ENCODE measurements at regions not wholly inside any gene's neighbourhood (a gene's known extent, or its start where the extent isn't known, plus 50 kb on each side); places are given as distances from the start of the nearest gene placed in this dataset.
"Not testable (repeated sequence)": the region's sequence is repeated elsewhere in the genome, so short reads cannot be mapped to it uniquely, and the experiment has no call there.

GRCh38 chr12:84397846-84398245 is 514.8 kb downstream of the SLC6A15 start:
- no peak for TF ChIP-seq EZH2 (IDR thresholded peaks at IDR 0.05; ENCODE audit: borderline replicate concordance, low read length)
- TF ChIP-seq CTCF (IDR thresholded peaks at IDR 0.05; ENCODE audit: low read length) = no peak
- no peaks in the 10 kb centered on the region for H4K20me1 ChIP-seq (ENCODE audit: insufficient read depth, low read length)
- H3K36me3 ChIP-seq (ENCODE audit: insufficient read depth, low read length) = no peaks in the 10 kb centered on the region
- no peak overlapping the region for H3K4me2 ChIP-seq (ENCODE audit: low read length)
- no peak overlapping the region for H3K4me3 ChIP-seq (ENCODE audit: low read depth, low read length, poor library complexity, severe bottlenecking)
- H3K4me1 ChIP-seq (ENCODE audit: insufficient read depth, low read length, severe bottlenecking) = no peaks in the 10 kb centered on the region
- H3K9me3 ChIP-seq (ENCODE audit: low read length) = no peaks in the 10 kb centered on the region
- no peaks in the 10 kb centered on the region for H3K79me2 ChIP-seq (ENCODE audit: insufficient read depth, low read length)
- H2AFZ ChIP-seq (ENCODE audit: low read length) = no peak overlapping the region
- no peaks in the 10 kb centered on the region for H3F3A ChIP-seq (ENCODE audit: insufficient read depth, low read length)
- no peak overlapping the region for H3K27ac ChIP-seq (ENCODE audit: low read depth, low read length, poor library complexity, severe bottlenecking)
- H3K9me2 ChIP-seq (ENCODE audit: low read depth, low read length) = no peaks in the 10 kb centered on the region
- H3K9ac ChIP-seq (ENCODE audit: low read length) = no peak overlapping the region
- no peaks in the 10 kb centered on the region for H3K27me3 ChIP-seq (ENCODE audit: insufficient read depth, low read length)

- Histone ChIP-seq H3K27ac (ENCODE audit: low read depth, low read length, poor library complexity, severe bottlenecking) (no peak overlapping the region), H3K9me3 (ENCODE audit: low read length) (no peaks in the 10 kb centered on the region), H3K9ac (ENCODE audit: low read length) (no peak overlapping the region), H2AFZ (ENCODE audit: low read length) (no peak overlapping the region), H3K4me1 (ENCODE audit: insufficient read depth, low read length, severe bottlenecking) (no peaks in the 10 kb centered on the region), H3K9me2 (ENCODE audit: low read depth, low read length) (no peaks in the 10 kb centered on the region), H3K4me2 (ENCODE audit: low read length) (no peak overlapping the region), H3K79me2 (ENCODE audit: insufficient read depth, low read length) (no peaks in the 10 kb centered on the region), H3K36me3 (ENCODE audit: insufficient read depth, low read length) (no peaks in the 10 kb centered on the region), H3F3A (ENCODE audit: insufficient read depth, low read length) (no peaks in the 10 kb centered on the region), H3K27me3 (ENCODE audit: insufficient read depth, low read length) (no peaks in the 10 kb centered on the region), H3K4me3 (ENCODE audit: low read depth, low read length, poor library complexity, severe bottlenecking) (no peak overlapping the region), H4K20me1 (ENCODE audit: insufficient read depth, low read length) (no peaks in the 10 kb centered on the region)
- TF ChIP-seq CTCF (IDR thresholded peaks at IDR 0.05; ENCODE audit: low read length) (peak; percentile 22; the same call in 1 of the 2 replicates), EZH2 (IDR thresholded peaks at IDR 0.05; ENCODE audit: borderline replicate concordance, low read length) (no peak)
These were observed 515.3 kb downstream of the SLC6A15 start for GRCh38 chr12:84397263-84397662.

- H3K4me1 ChIP-seq (ENCODE audit: insufficient read depth, low read length, severe bottlenecking); H3K4me3 ChIP-seq (ENCODE audit: low read depth, low read length, poor library complexity, severe bottlenecking); H3K9ac ChIP-seq (ENCODE audit: low read length); H3K27ac ChIP-seq (ENCODE audit: low read depth, low read length, poor library complexity, severe bottlenecking); H2AFZ ChIP-seq (ENCODE audit: low read length); H4K20me1 ChIP-seq (ENCODE audit: insufficient read depth, low read length); H3K9me2 ChIP-seq (ENCODE audit: low read depth, low read length); H3K36me3 ChIP-seq (ENCODE audit: insufficient read depth, low read length); H3K27me3 ChIP-seq (ENCODE audit: insufficient read depth, low read length); H3K9me3 ChIP-seq (ENCODE audit: low read length); H3K79me2 ChIP-seq (ENCODE audit: insufficient read depth, low read length); H3K4me2 ChIP-seq (ENCODE audit: low read length); H3F3A ChIP-seq (ENCODE audit: insufficient read depth, low read length): not testable (repeated sequence)
These were observed 521.4 kb downstream of the SLC6A15 start for GRCh38 chr12:84391176-84391575.

GRCh38 chr12:84384384-84384783 is 528.2 kb downstream of the SLC6A15 start:
- H3K9ac ChIP-seq (ENCODE audit: low read length) = no peak overlapping the region
- no peaks in the 10 kb centered on the region for H3F3A ChIP-seq (ENCODE audit: insufficient read depth, low read length)
- no peaks in the 10 kb centered on the region for H3K27me3 ChIP-seq (ENCODE audit: insufficient read depth, low read length)
- TF ChIP-seq CTCF (IDR thresholded peaks at IDR 0.05; ENCODE audit: low read length) (no peak), EZH2 (IDR thresholded peaks at IDR 0.05; ENCODE audit: borderline replicate concordance, low read length) (no peak)
- no peak overlapping the region for H3K4me2 ChIP-seq (ENCODE audit: low read length)
- H3K4me1 ChIP-seq (ENCODE audit: insufficient read depth, low read length, severe bottlenecking) = no peaks in the 10 kb centered on the region
- H2AFZ ChIP-seq (ENCODE audit: low read length) = no peak overlapping the region
- H3K9me3 ChIP-seq (ENCODE audit: low read length) = no peaks in the 10 kb centered on the region
- no peak overlapping the region for H3K4me3 ChIP-seq (ENCODE audit: low read depth, low read length, poor library complexity, severe bottlenecking)
- H3K27ac ChIP-seq (ENCODE audit: low read depth, low read length, poor library complexity, severe bottlenecking) = no peak overlapping the region
- no peaks in the 10 kb centered on the region for H3K79me2 ChIP-seq (ENCODE audit: insufficient read depth, low read length)
- H3K9me2 ChIP-seq (ENCODE audit: low read depth, low read length) = no peaks in the 10 kb centered on the region
- no peaks in the 10 kb centered on the region for H3K36me3 ChIP-seq (ENCODE audit: insufficient read depth, low read length)
- H4K20me1 ChIP-seq (ENCODE audit: insufficient read depth, low read length) = no peaks in the 10 kb centered on the region

GRCh38 chr12:84382486-84382885 is 530.1 kb downstream of the SLC6A15 start:
- H3F3A ChIP-seq (ENCODE audit: insufficient read depth, low read length); H3K27me3 ChIP-seq (ENCODE audit: insufficient read depth, low read length); H3K4me1 ChIP-seq (ENCODE audit: insufficient read depth, low read length, severe bottlenecking); H2AFZ ChIP-seq (ENCODE audit: low read length); H3K4me2 ChIP-seq (ENCODE audit: low read length); H4K20me1 ChIP-seq (ENCODE audit: insufficient read depth, low read length); H3K27ac ChIP-seq (ENCODE audit: low read depth, low read length, poor library complexity, severe bottlenecking); H3K9me3 ChIP-seq (ENCODE audit: low read length); H3K36me3 ChIP-seq (ENCODE audit: insufficient read depth, low read length); H3K9me2 ChIP-seq (ENCODE audit: low read depth, low read length); H3K79me2 ChIP-seq (ENCODE audit: insufficient read depth, low read length); H3K4me3 ChIP-seq (ENCODE audit: low read depth, low read length, poor library complexity, severe bottlenecking); H3K9ac ChIP-seq (ENCODE audit: low read length): not testable (repeated sequence)
